NCI-H526 (cell line): ENCODE measurements at regions not wholly inside any gene's neighbourhood (a gene's known extent, or its start where the extent isn't known, plus 50 kb on each side); places are given as distances from the start of the nearest gene placed in this dataset.
"Not testable (repeated sequence)": the region's sequence is repeated elsewhere in the genome, so short reads cannot be mapped to it uniquely, and the experiment has no call there.

ENCODE experiments used
- DNase-seq, 2 experiments: peaks; one replicate each; lab custom pipeline; 2025; lab: John Stamatoyannopoulos, UW

DNA sequence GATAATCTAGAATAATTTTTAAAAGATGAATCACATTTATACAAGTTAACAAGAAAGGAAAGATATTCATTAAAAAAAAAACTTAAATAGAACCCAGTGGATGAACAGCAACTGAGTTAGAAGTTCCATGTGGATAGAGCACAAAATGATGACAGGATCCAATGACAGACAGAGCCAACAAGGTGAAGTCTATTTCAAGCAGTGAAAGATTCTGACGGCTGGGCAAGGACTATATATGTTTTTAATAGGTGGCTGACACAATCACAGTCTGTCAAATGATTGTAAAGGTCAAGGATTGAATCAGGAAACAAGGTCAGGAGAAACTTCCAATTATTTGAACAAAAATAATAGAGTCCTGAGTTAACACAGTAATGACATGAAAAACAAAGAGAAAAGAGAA lies 1460.0 kb upstream of the CDH8 start:
- DNase-seq: no peak

DNA sequence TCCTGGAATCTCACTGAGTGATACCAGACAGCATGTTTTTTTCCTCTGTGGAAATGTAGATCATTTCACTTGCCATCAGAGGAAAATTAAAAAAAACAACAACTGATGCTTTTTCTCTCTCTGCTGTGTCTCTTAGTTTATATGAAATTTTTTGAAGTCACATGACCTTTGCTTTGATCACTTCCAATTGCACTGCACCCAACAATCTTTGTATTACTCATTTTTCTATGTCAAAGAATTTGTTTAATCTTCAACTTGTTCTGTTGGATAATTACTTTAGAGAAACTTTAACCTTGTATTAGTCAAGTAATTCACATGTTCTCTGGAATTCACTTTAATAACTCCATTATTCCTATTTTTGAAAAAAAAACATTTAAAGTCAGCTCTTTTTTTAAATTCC lies 1452.7 kb upstream of the CDH8 start:
- no peak for DNase-seq

DNA sequence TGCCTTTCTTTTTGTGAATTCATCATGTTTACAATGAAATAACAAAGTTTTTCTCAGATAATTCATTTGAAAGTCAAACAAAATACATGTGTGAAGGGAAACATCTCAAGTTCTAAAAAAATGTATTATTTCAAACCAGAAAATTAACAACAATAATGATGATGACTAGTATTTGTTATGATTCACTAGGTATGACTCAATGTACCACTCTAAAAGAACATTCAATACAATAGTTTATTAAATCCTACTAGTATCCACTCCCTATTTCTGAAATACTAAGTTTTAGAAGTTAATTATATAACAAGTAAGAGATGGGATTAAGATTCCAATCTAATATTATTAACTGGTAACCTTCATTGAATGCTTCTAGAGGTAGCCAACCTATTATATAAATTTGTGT lies 1444.8 kb upstream of the CDH8 start:
- DNase-seq: no peak

DNA sequence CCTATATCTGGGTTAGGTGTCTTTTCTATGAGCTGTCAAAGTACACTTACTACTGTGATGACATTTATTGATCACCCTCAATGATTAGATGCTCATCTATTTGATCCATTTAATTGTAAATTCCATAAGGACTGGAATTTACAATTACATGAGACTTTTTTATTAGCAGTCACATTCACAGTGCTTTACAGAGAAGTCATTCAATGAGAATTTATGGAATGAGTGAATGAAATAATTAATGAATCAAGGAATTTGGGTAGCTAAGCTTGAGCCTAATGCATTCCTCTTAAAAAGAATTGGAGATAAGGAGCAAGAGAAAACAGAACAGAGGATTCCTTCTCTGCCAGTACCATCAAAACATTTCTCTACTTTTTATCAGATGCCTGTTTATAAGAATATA lies 1437.5 kb upstream of the CDH8 start:
- DNase-seq: no peak

DNA sequence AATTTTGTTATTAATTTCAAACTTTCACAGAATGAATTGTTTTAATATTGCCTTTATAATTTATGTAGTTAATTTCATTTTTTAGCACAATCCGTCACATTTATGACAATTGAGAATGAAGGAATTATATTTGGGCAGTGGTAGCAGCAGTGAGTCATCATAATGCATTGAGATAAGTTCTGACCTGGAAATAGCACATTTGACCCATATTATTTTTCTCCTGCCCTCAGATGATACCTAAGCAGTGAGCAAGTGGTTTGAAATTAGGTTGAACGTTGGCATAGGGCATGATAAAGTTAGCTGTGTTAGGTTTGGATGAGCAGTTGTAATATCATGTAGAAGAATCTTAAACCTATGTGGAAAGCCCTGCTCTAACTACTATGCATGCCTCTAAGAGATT lies 1431.3 kb upstream of the CDH8 start:
- no peak for DNase-seq

GRCh38 chr16:63462316-63462715 lies 1426.1 kb upstream of the CDH8 start:
- no peak for DNase-seq

DNA sequence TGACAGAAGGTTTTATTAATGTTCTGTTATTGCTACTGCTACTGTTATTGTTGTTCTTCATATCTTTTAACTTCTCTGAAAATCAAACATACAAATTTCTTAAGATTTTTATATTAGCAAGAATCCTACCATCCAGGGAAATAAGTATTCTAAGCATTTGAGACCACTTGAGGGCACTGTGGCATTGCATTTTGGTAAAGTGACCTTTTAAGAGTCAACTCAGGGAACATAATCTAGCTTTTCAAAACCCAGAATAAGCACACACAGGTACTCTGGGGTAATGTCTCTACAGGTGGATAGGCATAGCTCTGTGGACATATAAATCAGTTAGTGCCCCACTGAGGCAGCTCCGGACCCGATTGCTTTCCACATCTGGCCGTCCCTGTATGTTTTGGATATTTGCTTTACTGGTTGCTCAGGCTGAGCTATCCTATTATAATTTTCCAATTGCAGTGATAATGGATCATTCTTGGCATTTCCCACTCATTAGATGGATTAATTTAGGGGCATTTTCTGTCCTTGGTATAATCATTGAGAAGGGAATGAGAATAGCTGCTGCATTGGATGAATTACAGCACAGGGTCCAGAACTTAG lies 1425.1 kb upstream of the CDH8 start:
- peak; percentile 39 to 74 for DNase-seq

DNA sequence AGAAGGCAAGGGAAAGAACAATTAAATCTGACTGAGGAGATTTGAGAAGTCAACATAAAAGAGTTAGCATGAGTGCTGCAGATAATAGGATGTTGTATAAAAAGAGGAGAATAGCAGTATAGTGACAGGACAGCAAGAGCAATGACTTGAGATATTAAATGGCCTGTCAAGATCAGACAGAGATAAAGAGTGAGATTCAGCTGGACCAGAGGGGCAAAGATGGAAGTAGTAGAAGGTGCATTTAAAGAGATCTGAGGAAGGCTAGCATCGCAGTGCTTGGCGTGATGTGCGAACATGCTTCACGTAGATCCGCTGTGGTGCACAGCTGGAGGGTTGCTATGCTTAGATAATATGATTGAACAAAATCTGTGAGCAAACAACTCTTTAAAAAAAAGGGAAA lies 1422.6 kb upstream of the CDH8 start:
- no peak for DNase-seq

DNA sequence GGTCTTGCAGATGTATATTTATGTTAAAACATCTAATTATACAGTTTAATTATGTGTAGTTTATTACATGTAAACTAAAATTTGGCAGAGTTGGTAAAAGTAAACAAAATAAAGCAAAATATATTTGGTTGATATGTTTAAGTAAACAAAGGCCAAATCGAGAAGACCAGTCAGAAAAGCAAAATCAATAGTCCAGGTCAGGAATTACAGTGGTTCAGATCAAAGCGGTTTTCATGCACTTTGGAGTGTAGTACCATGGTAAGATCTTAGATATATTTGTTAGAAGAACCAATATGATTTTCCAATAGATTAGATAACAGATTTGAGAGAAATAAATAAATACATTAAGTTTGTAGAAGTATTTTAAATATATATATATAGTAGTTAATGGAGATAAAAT lies 1421.6 kb upstream of the CDH8 start:
- DNase-seq: no peak

DNA sequence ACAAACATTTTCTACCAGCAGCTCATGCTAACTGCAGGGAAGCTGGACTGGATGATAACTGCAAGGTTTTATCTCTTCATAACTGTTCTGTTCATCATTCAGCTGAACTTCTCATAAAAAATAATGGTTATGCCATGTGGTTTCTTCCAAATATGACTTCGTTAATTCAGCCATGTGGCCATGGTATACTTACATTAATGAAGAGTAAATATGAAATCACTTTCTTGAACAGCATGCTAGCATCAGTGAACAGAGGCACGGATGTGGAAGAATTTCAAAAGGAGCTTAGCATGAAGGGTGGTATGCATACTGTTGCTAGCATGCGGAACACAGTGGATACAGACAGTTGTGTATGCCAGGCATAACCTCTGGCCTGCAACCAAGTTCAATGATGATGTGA lies 1417.0 kb upstream of the CDH8 start:
- DNase-seq: no peak

- peak; percentile 74 to 75 for DNase-seq
Measured at GRCh38 chr16:63447121-63447520, 1410.9 kb upstream of the CDH8 start.

- DNase-seq: no peak
Measured at GRCh38 chr16:63442246-63442645, 1406.0 kb upstream of the CDH8 start.

DNA sequence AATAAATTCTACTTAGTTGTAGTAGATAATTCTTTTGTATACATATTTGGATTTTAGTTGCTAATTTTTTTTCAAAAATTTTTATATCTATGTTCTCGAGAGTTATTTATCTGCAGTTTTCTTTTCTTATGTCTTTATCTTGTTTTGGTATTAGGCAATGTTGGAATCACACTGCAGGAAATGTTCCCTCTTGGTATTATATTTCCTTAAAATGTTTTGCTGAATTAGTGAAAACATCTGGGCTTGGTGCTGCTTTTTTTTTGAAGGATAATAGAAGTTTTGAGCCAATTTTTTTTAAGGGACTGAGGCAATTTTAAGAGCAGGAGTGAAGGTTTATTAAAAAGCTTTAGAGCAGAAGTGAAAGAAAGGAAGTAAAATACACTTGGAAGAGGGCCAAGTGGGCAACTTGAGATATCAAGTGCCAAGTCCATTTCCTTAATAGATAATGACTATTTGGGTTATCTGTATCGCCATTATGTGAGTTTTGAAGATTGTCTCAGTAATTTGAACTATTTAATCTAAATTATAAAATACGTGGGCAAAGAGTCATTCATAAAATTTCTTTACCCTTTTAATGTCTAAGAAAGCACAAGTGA lies 1390.1 kb upstream of the CDH8 start:
- no peak for DNase-seq

GRCh38 chr16:63422715-63423114 lies 1386.5 kb upstream of the CDH8 start:
- no peak for DNase-seq

DNA sequence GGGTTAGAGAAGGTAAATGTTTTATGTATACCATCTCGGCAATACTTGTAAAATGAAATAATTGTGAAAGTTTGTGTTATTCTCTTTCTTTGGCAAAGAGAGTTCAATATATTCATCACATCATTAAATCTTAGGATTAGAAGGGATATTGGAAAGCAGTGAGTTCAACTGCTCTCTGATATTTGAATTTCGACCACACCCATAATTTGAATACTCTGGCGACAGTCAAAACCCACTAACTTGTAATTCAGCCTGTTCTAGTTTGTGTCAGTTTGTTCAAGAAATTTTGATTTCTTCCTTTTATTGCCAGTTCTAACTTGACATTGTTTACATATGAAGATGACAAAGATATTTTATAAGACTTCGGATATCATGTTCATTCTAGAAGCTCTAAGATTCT lies 1380.5 kb upstream of the CDH8 start:
- peak; percentile 15 to 58 for DNase-seq

GRCh38 chr16:63415014-63415413 lies 1378.8 kb upstream of the CDH8 start:
- no peak for DNase-seq

DNA sequence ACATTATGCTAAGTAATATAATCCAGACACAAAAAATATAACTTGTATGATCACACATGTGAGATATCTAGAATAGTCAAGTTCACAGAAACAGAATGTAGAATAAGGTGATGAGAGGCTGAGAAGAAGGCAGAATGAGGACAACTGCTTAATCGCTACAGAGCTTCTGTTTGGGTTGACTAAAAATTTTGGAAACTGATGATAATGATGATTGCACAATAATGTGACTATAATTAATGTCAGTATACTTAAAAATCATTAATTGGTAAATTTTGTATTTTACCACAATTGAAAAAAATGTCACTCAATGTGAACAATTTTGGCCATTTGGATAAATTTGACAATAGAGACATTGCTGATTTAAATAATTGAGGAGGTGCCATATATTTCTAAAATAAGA lies 1374.4 kb upstream of the CDH8 start:
- DNase-seq: no peak

DNA sequence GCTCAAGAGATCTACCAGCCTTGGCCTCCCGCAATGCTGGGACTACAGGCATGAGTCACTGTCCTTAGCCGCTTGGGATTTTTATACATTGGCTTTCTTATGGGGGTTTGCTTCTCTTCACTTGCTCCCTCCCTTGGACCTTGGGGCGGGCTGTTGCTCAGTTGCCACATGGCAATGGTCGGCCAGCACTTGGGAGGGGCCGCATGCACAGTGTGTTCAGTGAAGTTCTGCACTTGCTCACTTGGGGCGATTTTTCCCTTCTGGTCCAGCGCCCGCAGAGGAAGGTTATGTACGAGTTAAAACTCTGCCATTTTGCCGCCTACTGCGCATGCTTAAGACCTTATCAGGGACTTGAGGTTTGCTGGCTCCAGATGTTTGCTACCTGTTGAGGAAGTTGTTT lies 1367.6 kb upstream of the CDH8 start:
- DNase-seq: no peak

- not testable (repeated sequence) for DNase-seq
Measured at GRCh38 chr16:63388277-63388676, 1352.0 kb upstream of the CDH8 start.

DNA sequence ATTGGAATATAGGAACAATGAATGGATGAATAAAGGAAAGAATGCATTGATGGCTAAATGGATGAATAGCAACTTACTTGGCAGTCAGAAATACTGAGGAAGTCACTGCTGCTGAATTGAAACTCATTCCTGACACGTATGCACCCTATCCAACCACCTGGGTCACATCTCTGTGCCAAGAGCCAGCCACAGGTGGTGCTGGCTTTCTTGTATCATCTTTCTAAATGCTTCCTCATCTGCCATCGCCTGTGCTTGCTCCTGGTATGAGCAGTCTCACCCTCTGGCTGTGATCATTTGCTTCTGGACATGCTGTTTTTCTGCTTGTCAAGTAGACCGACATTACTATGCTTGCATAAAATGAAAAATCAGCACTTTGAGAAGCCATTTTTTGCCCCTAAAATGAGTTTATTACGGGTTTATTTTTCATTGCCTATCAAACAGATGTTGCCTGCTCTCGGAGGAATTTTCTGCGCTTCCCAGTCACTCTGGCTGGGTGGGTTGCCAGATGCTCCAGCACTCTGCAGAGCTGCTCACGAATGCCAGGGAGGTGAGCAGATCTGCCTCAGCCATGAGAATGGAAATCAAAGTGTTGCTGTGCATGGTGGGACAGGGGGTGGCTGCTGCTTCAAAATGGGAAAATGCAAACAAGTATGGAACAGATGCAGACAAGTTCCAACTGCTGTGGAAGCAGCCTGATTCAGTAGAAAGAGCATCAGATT lies 1349.6 kb upstream of the CDH8 start:
- no peak for DNase-seq

GRCh38 chr16:63373744-63374143 lies 1337.5 kb upstream of the CDH8 start:
- no peak for DNase-seq

- DNase-seq: no peak
Measured at GRCh38 chr16:63372815-63373214, 1336.6 kb upstream of the CDH8 start.

- no peak for DNase-seq
Measured at GRCh38 chr16:63372283-63372682, 1336.0 kb upstream of the CDH8 start.
